ENCODE measurements at regions not wholly inside any gene's neighbourhood (a gene's known extent, or its start where the extent isn't known, plus 50 kb on each side); places are given as distances from the start of the nearest gene placed in this dataset.
"Not testable (repeated sequence)": the region's sequence is repeated elsewhere in the genome, so short reads cannot be mapped to it uniquely, and the experiment has no call there.

DNA sequence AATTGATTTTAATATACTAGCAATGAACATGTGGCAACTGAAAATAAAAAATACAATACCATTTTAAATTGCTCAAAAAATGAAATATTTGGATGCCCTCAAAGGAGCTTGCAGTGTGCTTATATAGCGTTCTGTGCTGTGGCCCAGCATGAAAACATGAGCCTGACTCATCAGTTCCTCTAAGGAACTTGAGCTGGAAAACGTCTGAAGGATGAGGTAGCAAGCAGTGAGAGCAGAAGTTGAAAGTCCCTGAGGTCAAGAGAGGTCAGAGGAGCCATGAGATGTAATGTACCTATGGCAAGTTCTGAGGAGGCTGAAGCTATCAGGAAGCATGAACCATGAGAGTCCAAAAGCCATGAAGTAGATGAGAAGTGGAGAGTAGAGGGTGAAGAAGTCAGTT lies 59.7 kb downstream of the HMGB3 start:
- ChIA-PET POLR2A (no interaction called here), CTCF (no interaction called here)
- Histone ChIP-seq H3K27ac (ENCODE audit: insufficient read depth in 1 of 2, low read depth in 1 of 2, low read length in 2 of 2, poor library complexity in 1 of 2, severe bottlenecking in 2 of 2) (no peak overlapping the region), H3K36me3 (ENCODE audit: control insufficient read depth in 4 of 4, insufficient read depth in 4 of 4, low read length in 3 of 4) (no peaks in the 10 kb centered on the region), H3K27me3 (replicated peaks in 2 of 5; ENCODE audit: control insufficient read depth in 4 of 5, insufficient read depth in 5 of 5, low read length in 4 of 5) (no peaks in the 10 kb centered on the region), H3K4me1 (ENCODE audit: control extremely low read depth in 1 of 4, control insufficient read depth in 4 of 4, insufficient read depth in 4 of 4, low read length in 3 of 4) (no peaks in the 10 kb centered on the region), H3K4me3 (ENCODE audit: control insufficient read depth in 1 of 7, extremely low read depth in 1 of 7, insufficient read depth in 4 of 7, low read depth in 2 of 7, low read length in 6 of 7) (no peak overlapping the region), H3K9me3 (ENCODE audit: control extremely low read depth in 1 of 5, control insufficient read depth in 4 of 5, insufficient read depth in 2 of 5, low read depth in 1 of 5, low read length in 4 of 5) (no peaks in the 10 kb centered on the region)
- DNase-seq = no peak
- WGBS (ENCODE audit: insufficient coverage) = 42% methylated on average over 2 of the region's 2 CpGs

DNA sequence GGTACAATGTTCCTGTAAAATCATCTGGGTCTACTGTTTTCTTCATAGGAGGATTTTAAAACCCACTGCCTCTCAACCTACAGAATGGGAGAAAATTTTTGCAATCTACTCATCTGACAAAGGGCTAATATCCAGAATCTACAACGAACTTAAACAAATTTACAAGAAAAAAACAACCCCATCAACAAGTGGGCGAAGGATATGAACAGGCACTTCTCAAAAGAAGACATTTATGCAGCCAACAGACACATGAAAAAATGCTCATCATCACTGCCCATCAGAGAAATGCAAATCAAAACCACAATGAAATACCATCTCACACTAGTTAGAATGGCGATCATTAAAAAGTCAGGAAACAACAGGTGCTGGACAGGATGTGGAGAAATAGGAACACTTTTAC lies 83.2 kb downstream of the HMGB3 start:
- H3K4me3 ChIP-seq (ENCODE audit: control insufficient read depth in 1 of 7, extremely low read depth in 1 of 7, insufficient read depth in 4 of 7, low read depth in 2 of 7, low read length in 6 of 7); H3K9me3 ChIP-seq (ENCODE audit: control extremely low read depth in 1 of 5, control insufficient read depth in 4 of 5, insufficient read depth in 2 of 5, low read depth in 1 of 5, low read length in 4 of 5); CTCF ChIA-PET; H3K4me1 ChIP-seq (ENCODE audit: control extremely low read depth in 1 of 4, control insufficient read depth in 4 of 4, insufficient read depth in 4 of 4, low read length in 3 of 4); H3K27me3 ChIP-seq (replicated peaks in 2 of 5; ENCODE audit: control insufficient read depth in 4 of 5, insufficient read depth in 5 of 5, low read length in 4 of 5); POLR2A ChIA-PET; H3K27ac ChIP-seq (ENCODE audit: insufficient read depth in 1 of 2, low read depth in 1 of 2, low read length in 2 of 2, poor library complexity in 1 of 2, severe bottlenecking in 2 of 2); H3K36me3 ChIP-seq (ENCODE audit: control insufficient read depth in 4 of 4, insufficient read depth in 4 of 4, low read length in 3 of 4); DNase-seq: not testable (repeated sequence)
- WGBS (ENCODE audit: insufficient coverage) = no CpG with 5 or more reads among the region's 3 CpGs

DNA sequence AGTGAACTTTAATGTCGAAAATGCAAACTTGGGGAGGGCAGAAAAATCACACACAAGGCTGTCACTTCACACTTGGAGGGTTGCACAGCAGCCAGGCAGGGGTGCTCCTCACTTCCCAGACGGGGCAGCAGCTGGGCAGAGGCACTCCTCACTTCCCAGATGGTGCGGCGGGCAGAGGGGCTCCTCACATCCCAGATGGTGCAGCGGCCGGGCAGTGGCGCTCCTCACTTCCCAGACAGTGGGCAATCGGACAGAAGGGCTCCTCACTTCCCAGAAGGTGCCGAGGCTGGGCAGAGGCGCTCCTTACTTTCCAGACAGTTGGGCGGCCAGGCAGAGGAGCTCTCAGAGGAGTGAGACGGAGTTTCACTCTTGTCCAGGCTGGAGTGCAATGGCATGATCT lies 90.6 kb downstream of the HMGB3 start:
- 95% methylated on average over 11 of the region's 12 CpGs for WGBS (ENCODE audit: insufficient coverage)
- Histone ChIP-seq H3K27me3 (replicated peaks in 2 of 5; ENCODE audit: control insufficient read depth in 4 of 5, insufficient read depth in 5 of 5, low read length in 4 of 5) (no peaks in the 10 kb centered on the region), H3K9me3 (ENCODE audit: control extremely low read depth in 1 of 5, control insufficient read depth in 4 of 5, insufficient read depth in 2 of 5, low read depth in 1 of 5, low read length in 4 of 5) (no peaks in the 10 kb centered on the region), H3K4me3 (ENCODE audit: control insufficient read depth in 1 of 7, extremely low read depth in 1 of 7, insufficient read depth in 4 of 7, low read depth in 2 of 7, low read length in 6 of 7) (no peak overlapping the region), H3K27ac (ENCODE audit: insufficient read depth in 1 of 2, low read depth in 1 of 2, low read length in 2 of 2, poor library complexity in 1 of 2, severe bottlenecking in 2 of 2) (no peak overlapping the region), H3K36me3 (ENCODE audit: control insufficient read depth in 4 of 4, insufficient read depth in 4 of 4, low read length in 3 of 4) (no peaks in the 10 kb centered on the region), H3K4me1 (ENCODE audit: control extremely low read depth in 1 of 4, control insufficient read depth in 4 of 4, insufficient read depth in 4 of 4, low read length in 3 of 4) (no peaks in the 10 kb centered on the region)
- ChIA-PET POLR2A (interaction anchor here (0.6 kb wide), 1 partner anchor 22 kb away, joined by 12 read pairs; no protein-coding TSS in a partner anchor), CTCF (interaction anchor here (1.3 kb wide), 1 partner anchor 302 kb away, joined by 3 read pairs; no protein-coding TSS in a partner anchor)
- no peak for DNase-seq

DNA sequence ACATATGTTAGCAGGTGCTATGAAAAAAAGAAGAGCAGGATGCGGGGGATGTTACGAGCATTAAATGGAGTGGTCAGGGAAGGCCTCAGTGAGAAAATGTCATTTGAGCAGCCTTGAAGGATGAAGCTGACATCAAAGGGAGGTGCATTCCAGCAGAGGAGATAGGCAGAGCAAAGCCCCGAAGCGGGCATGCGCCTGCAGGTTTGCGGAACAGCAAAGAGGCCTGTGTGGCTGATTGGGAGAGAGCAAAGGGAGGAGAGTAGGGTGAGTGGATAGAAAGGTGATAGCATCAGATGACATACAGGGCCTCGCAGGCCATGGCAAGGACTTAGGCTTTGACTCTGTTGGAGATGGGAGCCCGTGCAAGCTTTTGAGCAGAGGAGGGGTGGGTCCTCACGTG lies 95.4 kb upstream of the GPR50 start:
- 86% methylated on average over 9 of the region's 9 CpGs for WGBS (ENCODE audit: insufficient coverage)
- CTCF ChIA-PET = interaction anchor here (2.0 to 4.1 kb wide), 3 partner anchors 14 to 319 kb away, joined by 4 to 71 read pairs (median 8); no protein-coding TSS in a partner anchor
- Histone ChIP-seq H3K27me3 (replicated peaks in 2 of 5; ENCODE audit: control insufficient read depth in 4 of 5, insufficient read depth in 5 of 5, low read length in 4 of 5) (peaks cover 0 to 24% (median 7%) of the 10 kb centered on the region in 5 experiments), H3K27ac (ENCODE audit: insufficient read depth in 1 of 2, low read depth in 1 of 2, low read length in 2 of 2, poor library complexity in 1 of 2, severe bottlenecking in 2 of 2) (no peak overlapping the region), H3K36me3 (ENCODE audit: control insufficient read depth in 4 of 4, insufficient read depth in 4 of 4, low read length in 3 of 4) (no peaks in the 10 kb centered on the region), H3K4me3 (ENCODE audit: control insufficient read depth in 1 of 7, extremely low read depth in 1 of 7, insufficient read depth in 4 of 7, low read depth in 2 of 7, low read length in 6 of 7) (no peak overlapping the region), H3K4me1 (ENCODE audit: control extremely low read depth in 1 of 4, control insufficient read depth in 4 of 4, insufficient read depth in 4 of 4, low read length in 3 of 4) (peaks cover 0 to 5% (median 0%) of the 10 kb centered on the region in 4 experiments), H3K9me3 (ENCODE audit: control extremely low read depth in 1 of 5, control insufficient read depth in 4 of 5, insufficient read depth in 2 of 5, low read depth in 1 of 5, low read length in 4 of 5) (no peaks in the 10 kb centered on the region)
- DNase-seq = no peak
- POLR2A ChIA-PET = no interaction called here

DNA sequence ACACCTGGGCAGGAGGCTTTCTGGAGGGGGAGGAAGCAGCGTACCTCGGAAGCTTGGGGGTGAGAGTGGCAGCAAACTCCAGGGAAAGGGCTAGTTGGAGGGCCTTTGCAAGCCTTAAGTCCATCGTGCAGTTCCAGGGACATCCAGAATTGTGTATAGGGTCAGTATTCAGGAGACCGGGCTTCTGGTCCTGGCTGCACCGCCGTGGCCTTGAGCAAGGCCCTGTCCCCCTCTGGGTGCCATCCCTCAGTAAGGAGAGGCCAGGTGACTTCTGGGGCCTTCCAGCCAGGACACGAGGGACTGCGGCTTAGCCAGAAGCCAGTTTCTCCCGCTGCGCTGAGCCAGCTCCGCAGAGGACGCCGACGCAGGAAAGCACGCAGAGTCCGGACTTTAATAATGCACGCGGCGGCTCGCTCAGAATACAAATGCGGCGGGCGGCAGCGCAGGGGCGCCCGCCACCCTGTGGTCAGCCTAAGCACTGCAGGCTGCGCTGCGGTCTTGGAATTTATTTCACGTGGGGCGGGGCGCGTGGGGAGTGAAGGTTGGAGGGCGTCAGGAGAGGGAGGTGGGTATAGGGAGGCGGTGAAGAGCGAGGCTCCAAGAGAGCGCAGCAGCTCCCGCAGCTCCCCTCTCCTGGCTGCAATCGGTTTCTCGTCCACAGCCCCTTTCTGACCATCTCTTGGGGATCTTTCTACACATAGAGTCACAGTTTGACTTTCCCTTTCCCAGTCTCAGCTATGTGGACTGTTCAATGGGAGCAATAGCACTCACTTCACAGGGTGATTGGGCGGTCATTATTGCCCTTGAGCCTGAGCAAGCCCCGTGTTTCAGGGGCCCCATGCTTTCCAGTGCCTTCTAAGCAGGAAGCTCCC lies 94.1 kb upstream of the GPR50 start:
- no peak overlapping the region for H3K27ac ChIP-seq (ENCODE audit: insufficient read depth in 1 of 2, low read depth in 1 of 2, low read length in 2 of 2, poor library complexity in 1 of 2, severe bottlenecking in 2 of 2)
- peak; percentile 24 to 70 (median 68) for DNase-seq
- no peaks in the 10 kb centered on the region for H3K9me3 ChIP-seq (ENCODE audit: control extremely low read depth in 1 of 5, control insufficient read depth in 4 of 5, insufficient read depth in 2 of 5, low read depth in 1 of 5, low read length in 4 of 5)
- 18% methylated on average over 33 of the region's 41 CpGs for WGBS (ENCODE audit: insufficient coverage)
- POLR2A ChIA-PET = interaction anchor here (1.1 kb wide), 1 partner anchor 97 kb away, joined by 3 read pairs; no protein-coding TSS in a partner anchor
- H3K36me3 ChIP-seq (ENCODE audit: control insufficient read depth in 4 of 4, insufficient read depth in 4 of 4, low read length in 3 of 4) = no peaks in the 10 kb centered on the region
- peaks cover 0 to 5% (median 0%) of the 10 kb centered on the region in 4 experiments for H3K4me1 ChIP-seq (ENCODE audit: control extremely low read depth in 1 of 4, control insufficient read depth in 4 of 4, insufficient read depth in 4 of 4, low read length in 3 of 4)
- H3K27me3 ChIP-seq (replicated peaks in 2 of 5; ENCODE audit: control insufficient read depth in 4 of 5, insufficient read depth in 5 of 5, low read length in 4 of 5) = peaks cover 0 to 24% (median 7%) of the 10 kb centered on the region in 5 experiments
- peak overlapping the region in 2 of 7 experiments; percentile 2 to 48 for H3K4me3 ChIP-seq (ENCODE audit: control insufficient read depth in 1 of 7, extremely low read depth in 1 of 7, insufficient read depth in 4 of 7, low read depth in 2 of 7, low read length in 6 of 7)
- CTCF ChIA-PET = interaction anchor here (0.9 to 4.1 kb wide), 8 partner anchors 13 to 334 kb away, joined by 3 to 71 read pairs (median 4); no protein-coding TSS in a partner anchor

DNA sequence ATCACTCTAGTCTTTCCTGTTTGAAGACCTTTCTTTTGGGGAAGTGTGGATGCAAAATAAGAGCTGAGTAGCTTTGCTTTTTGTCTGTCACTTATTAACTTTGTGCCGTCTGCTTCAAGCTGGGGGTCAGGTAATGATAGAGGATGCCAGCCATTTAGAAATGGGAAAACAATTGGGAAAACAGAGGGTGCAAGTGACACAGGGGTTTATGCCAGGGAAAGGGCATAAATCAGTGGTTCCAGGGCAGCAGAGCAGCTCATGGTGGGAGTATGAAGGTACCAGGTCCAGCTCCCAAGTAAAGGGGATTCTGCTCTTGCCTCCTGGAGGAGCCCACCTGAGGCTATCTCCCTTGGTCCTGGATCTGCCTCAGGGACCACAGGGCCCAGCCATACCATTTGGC lies 91.9 kb upstream of the GPR50 start:
- Histone ChIP-seq H3K27ac (ENCODE audit: insufficient read depth in 1 of 2, low read depth in 1 of 2, low read length in 2 of 2, poor library complexity in 1 of 2, severe bottlenecking in 2 of 2) (no peak overlapping the region), H3K4me1 (ENCODE audit: control extremely low read depth in 1 of 4, control insufficient read depth in 4 of 4, insufficient read depth in 4 of 4, low read length in 3 of 4) (peaks cover 0 to 5% (median 0%) of the 10 kb centered on the region in 4 experiments), H3K4me3 (ENCODE audit: control insufficient read depth in 1 of 7, extremely low read depth in 1 of 7, insufficient read depth in 4 of 7, low read depth in 2 of 7, low read length in 6 of 7) (no peak overlapping the region), H3K9me3 (ENCODE audit: control extremely low read depth in 1 of 5, control insufficient read depth in 4 of 5, insufficient read depth in 2 of 5, low read depth in 1 of 5, low read length in 4 of 5) (no peaks in the 10 kb centered on the region), H3K36me3 (ENCODE audit: control insufficient read depth in 4 of 4, insufficient read depth in 4 of 4, low read length in 3 of 4) (no peaks in the 10 kb centered on the region), H3K27me3 (replicated peaks in 2 of 5; ENCODE audit: control insufficient read depth in 4 of 5, insufficient read depth in 5 of 5, low read length in 4 of 5) (peaks cover 0 to 31% (median 8%) of the 10 kb centered on the region in 5 experiments)
- ChIA-PET POLR2A (no interaction called here), CTCF (interaction anchor here (1.1 to 4.1 kb wide), 2 partner anchors 10 to 313 kb away, joined by 3 to 71 read pairs; no protein-coding TSS in a partner anchor)
- 89% methylated on average over 1 of the region's 1 CpG for WGBS (ENCODE audit: insufficient coverage)
- DNase-seq = no peak

DNA sequence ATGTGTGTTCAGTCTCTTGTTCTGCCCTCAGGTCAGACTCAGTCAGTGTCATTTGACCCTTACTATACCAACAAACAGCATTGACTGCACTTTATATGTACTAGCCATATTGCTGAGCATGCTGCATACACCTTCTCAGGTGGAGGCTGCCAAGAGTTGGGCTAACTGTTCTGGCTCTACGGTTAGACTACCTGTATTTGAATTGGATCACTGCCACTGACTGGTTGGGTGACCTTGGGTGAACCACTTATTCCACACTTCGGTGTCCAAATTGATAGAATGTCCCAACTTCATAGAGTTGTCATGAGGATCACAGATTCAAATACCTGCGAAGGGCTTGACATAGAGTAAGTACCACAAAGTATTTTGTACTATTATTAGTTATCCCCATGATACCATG lies 91.2 kb upstream of the GPR50 start:
- ChIA-PET CTCF (interaction anchor here (1.1 kb wide), 1 partner anchor 10 kb away, joined by 3 read pairs; no protein-coding TSS in a partner anchor), POLR2A (no interaction called here)
- peaks cover 0 to 5% (median 0%) of the 10 kb centered on the region in 4 experiments for H3K4me1 ChIP-seq (ENCODE audit: control extremely low read depth in 1 of 4, control insufficient read depth in 4 of 4, insufficient read depth in 4 of 4, low read length in 3 of 4)
- 78% methylated on average over 1 of the region's 3 CpGs for WGBS (ENCODE audit: insufficient coverage)
- peaks cover 0 to 31% (median 8%) of the 10 kb centered on the region in 5 experiments for H3K27me3 ChIP-seq (replicated peaks in 2 of 5; ENCODE audit: control insufficient read depth in 4 of 5, insufficient read depth in 5 of 5, low read length in 4 of 5)
- no peaks in the 10 kb centered on the region for H3K36me3 ChIP-seq (ENCODE audit: control insufficient read depth in 4 of 4, insufficient read depth in 4 of 4, low read length in 3 of 4)
- H3K27ac ChIP-seq (ENCODE audit: insufficient read depth in 1 of 2, low read depth in 1 of 2, low read length in 2 of 2, poor library complexity in 1 of 2, severe bottlenecking in 2 of 2) = no peak overlapping the region
- no peak overlapping the region for H3K4me3 ChIP-seq (ENCODE audit: control insufficient read depth in 1 of 7, extremely low read depth in 1 of 7, insufficient read depth in 4 of 7, low read depth in 2 of 7, low read length in 6 of 7)
- DNase-seq = no peak
- no peaks in the 10 kb centered on the region for H3K9me3 ChIP-seq (ENCODE audit: control extremely low read depth in 1 of 5, control insufficient read depth in 4 of 5, insufficient read depth in 2 of 5, low read depth in 1 of 5, low read length in 4 of 5)

Data from common myeloid progenitor, CD34-positive (primary cell).